HUES48 (cell line): ENCODE measurements at regions not wholly inside any gene's neighbourhood (a gene's known extent, or its start where the extent isn't known, plus 50 kb on each side); places are given as distances from the start of the nearest gene placed in this dataset.

Experiments used
- H3K27ac ChIP-seq: one replicate; pipeline ENCODE4 v1.7.0; 2013; ENCODE audit warnings: low read depth, low read length, inconsistent platforms
- H3K27me3 ChIP-seq: 2 replicates; pipeline ENCODE4 v1.6.1; 2013; ENCODE audit warnings: mild to moderate bottlenecking, low read length; ENCODE audit not compliant: control insufficient read depth, insufficient read depth
- H3K36me3 ChIP-seq: 2 replicates; pipeline ENCODE4 v1.6.1; 2013; ENCODE audit warnings: low read length; ENCODE audit not compliant: control insufficient read depth, insufficient read depth
- H3K4me1 ChIP-seq: 2 replicates; pipeline ENCODE4 v1.6.1; 2013; ENCODE audit warnings: mild to moderate bottlenecking, low read length; ENCODE audit not compliant: control insufficient read depth, insufficient read depth
- H3K4me3 ChIP-seq: 2 replicates; pipeline ENCODE4 v1.5.1; 2013; ENCODE audit warnings: mild to moderate bottlenecking, low read depth, low read length
- H3K9ac ChIP-seq: 2 replicates; pipeline ENCODE4 v1.6.1; 2013; ENCODE audit warnings: mild to moderate bottlenecking, low read depth, low read length, moderate library complexity
- H3K9me3 ChIP-seq: 2 replicates; pipeline ENCODE4 v1.6.1; 2013; ENCODE audit warnings: low read length; ENCODE audit not compliant: control insufficient read depth, insufficient read depth

- no peaks in the 10 kb centered on the region for H3K27me3 ChIP-seq
- no peak overlapping the region for H3K4me3 ChIP-seq
- H3K36me3 ChIP-seq: no peaks in the 10 kb centered on the region
- peaks cover 7% of the 10 kb centered on the region for H3K9me3 ChIP-seq
- no peak overlapping the region for H3K9ac ChIP-seq
- H3K4me1 ChIP-seq: no peaks in the 10 kb centered on the region
- no peak overlapping the region for H3K27ac ChIP-seq
Measured at GRCh38 chr16:5333991-5334390, 236.4 kb upstream of the EEF2KMT start.

- H3K4me1 ChIP-seq: no peaks in the 10 kb centered on the region
- H3K9ac ChIP-seq: no peak overlapping the region
- no peak overlapping the region for H3K27ac ChIP-seq
- no peaks in the 10 kb centered on the region for H3K36me3 ChIP-seq
- H3K9me3 ChIP-seq: peaks cover 7% of the 10 kb centered on the region
- H3K4me3 ChIP-seq: no peak overlapping the region
- no peaks in the 10 kb centered on the region for H3K27me3 ChIP-seq
Measured at GRCh38 chr16:5333126-5333525, 235.5 kb upstream of the EEF2KMT start.

- Histone ChIP-seq H3K9me3 (peaks cover 7% of the 10 kb centered on the region), H3K27me3 (no peaks in the 10 kb centered on the region)
Measured at GRCh38 chr16:5330058-5330457, 232.5 kb upstream of the EEF2KMT start.

GRCh38 chr16:5328546-5328945, 231.0 kb upstream of the EEF2KMT start:
- Histone ChIP-seq H3K36me3 (no peaks in the 10 kb centered on the region), H3K9ac (no peak overlapping the region), H3K4me3 (no peak overlapping the region), H3K27me3 (no peaks in the 10 kb centered on the region), H3K27ac (no peak overlapping the region), H3K9me3 (peaks cover 7% of the 10 kb centered on the region; the same call in 1 of the 2 replicates), H3K4me1 (peaks cover 4% of the 10 kb centered on the region)

More at GRCh38 chr16:5330058-5330457, 232.5 kb upstream of the EEF2KMT start:
- Histone ChIP-seq H3K4me1 (no peaks in the 10 kb centered on the region), H3K36me3 (no peaks in the 10 kb centered on the region), H3K9ac (no peak overlapping the region), H3K4me3 (no peak overlapping the region), H3K27ac (no peak overlapping the region)

- Histone ChIP-seq H3K36me3 (no peaks in the 10 kb centered on the region), H3K27ac (no peak overlapping the region), H3K9me3 (peaks cover 5% of the 10 kb centered on the region; the same call in 1 of the 2 replicates), H3K4me1 (peaks cover 15% of the 10 kb centered on the region), H3K4me3 (no peak overlapping the region), H3K9ac (no peak overlapping the region), H3K27me3 (no peaks in the 10 kb centered on the region)
Measured at GRCh38 chr16:5326395-5326794, 228.8 kb upstream of the EEF2KMT start.

- Histone ChIP-seq H3K4me1 (peaks cover 15% of the 10 kb centered on the region), H3K27ac (no peak overlapping the region), H3K9me3 (0 out of 2 replicates have a peak, but pooled peaks cover 1% of the 10 kb centered on the region), H3K9ac (no peak overlapping the region), H3K27me3 (no peaks in the 10 kb centered on the region), H3K36me3 (no peaks in the 10 kb centered on the region), H3K4me3 (no peak overlapping the region)
Measured at GRCh38 chr16:5325932-5326331, 228.3 kb upstream of the EEF2KMT start.

- Histone ChIP-seq H3K36me3 (no peaks in the 10 kb centered on the region), H3K9ac (no peak overlapping the region; the same call in 1 of the 2 replicates), H3K27me3 (no peaks in the 10 kb centered on the region), H3K27ac (peak overlapping the region; percentile 57), H3K9me3 (no peaks in the 10 kb centered on the region), H3K4me3 (no peak overlapping the region), H3K4me1 (peaks cover 15% of the 10 kb centered on the region)
Measured at GRCh38 chr16:5323284-5324141, 225.9 kb upstream of the EEF2KMT start.

- Histone ChIP-seq H3K4me1 (peaks cover 15% of the 10 kb centered on the region), H3K4me3 (no peak overlapping the region), H3K36me3 (no peaks in the 10 kb centered on the region), H3K27me3 (no peaks in the 10 kb centered on the region), H3K9ac (no peak overlapping the region), H3K9me3 (no peaks in the 10 kb centered on the region), H3K27ac (no peak overlapping the region)
Measured at GRCh38 chr16:5321930-5322329, 224.3 kb upstream of the EEF2KMT start.

- no peaks in the 10 kb centered on the region for H3K36me3 ChIP-seq
- no peak overlapping the region for H3K9ac ChIP-seq
- H3K27ac ChIP-seq: no peak overlapping the region
- peaks cover 15% of the 10 kb centered on the region for H3K4me1 ChIP-seq
- H3K9me3 ChIP-seq: no peaks in the 10 kb centered on the region
- no peak overlapping the region for H3K4me3 ChIP-seq
- H3K27me3 ChIP-seq: no peaks in the 10 kb centered on the region
Measured at GRCh38 chr16:5319799-5320198, 222.2 kb upstream of the EEF2KMT start.

- Histone ChIP-seq H3K27me3 (no peaks in the 10 kb centered on the region), H3K9me3 (no peaks in the 10 kb centered on the region), H3K4me1 (no peaks in the 10 kb centered on the region), H3K27ac (no peak overlapping the region), H3K4me3 (no peak overlapping the region), H3K9ac (no peak overlapping the region), H3K36me3 (no peaks in the 10 kb centered on the region)
Measured at GRCh38 chr16:5315914-5316313, 218.3 kb upstream of the EEF2KMT start.

- H3K27ac ChIP-seq: no peak overlapping the region
- H3K4me1 ChIP-seq: no peaks in the 10 kb centered on the region
Measured at GRCh38 chr16:5314377-5314776, 216.8 kb upstream of the EEF2KMT start.

More at GRCh38 chr16:5314377-5314776, 216.8 kb upstream of the EEF2KMT start:
- Histone ChIP-seq H3K36me3 (no peaks in the 10 kb centered on the region), H3K9ac (no peak overlapping the region), H3K27me3 (no peaks in the 10 kb centered on the region), H3K4me3 (no peak overlapping the region), H3K9me3 (no peaks in the 10 kb centered on the region)
